Tibial nerve (tissue), 4 donors: ENCODE measurements at regions not wholly inside any gene's neighbourhood (a gene's known extent, or its start where the extent isn't known, plus 50 kb on each side); places are given as distances from the start of the nearest gene placed in this dataset.

Experiments
- DNase-seq, 2 donors: peaks; one replicate each; pipeline ENCODE4 v3.0.0-alpha.2; 2019; ENCODE audit warnings: low spot score in 2 of 2
- H3K27ac ChIP-seq, 4 donors: fragments of 200-600 bp; sonication (generic) in 3 of 4; one replicate each; pipeline ENCODE4 v1.5.1; 2017 to 2019; ENCODE audit warnings: mild to moderate bottlenecking in 1 of 4
- H3K27me3 ChIP-seq, 2 donors: fragments of 200-600 bp; sonication (generic) in 1 of 2; one replicate each; pipeline versions ENCODE4 v1.5.1 to v1.6.0; 2017 to 2019
- H3K36me3 ChIP-seq, 3 donors: fragments of 200-600 bp; sonication (generic); one replicate each; pipeline ENCODE4 v1.5.1; 2018 to 2019
- H3K4me1 ChIP-seq, 4 donors: fragments of 200-600 bp; sonication (generic) in 3 of 4; one replicate each; pipeline ENCODE4 v1.5.1; 2017 to 2019
- H3K4me3 ChIP-seq, 4 donors: fragments of 200-600 bp; sonication (generic) in 3 of 4; one replicate each; pipeline ENCODE4 v1.5.1; 2017 to 2019; ENCODE audit warnings: mild to moderate bottlenecking in 1 of 4, moderate library complexity in 1 of 4
- H3K9me3 ChIP-seq, 4 donors: fragments of 200-600 bp; sonication (generic) in 3 of 4; one replicate each; pipeline ENCODE4 v1.5.1; 2017 to 2019
- CTCF ChIP-seq, 5 experiments: fragments of 200-600 bp in 3 of 5; fragments of 450-650 bp in 2 of 5; sonication (generic) in 3 of 5; IDR thresholded peaks; one replicate each; pipeline ENCODE4 v1.5.1; 2016 to 2019; ENCODE audit warnings: antibody characterized with exemption in 5 of 5, mild to moderate bottlenecking in 3 of 5, moderate library complexity in 2 of 5
- EP300 ChIP-seq, 2 donors: sonication (generic); formaldehyde crosslinking; IDR thresholded peaks; one replicate each; pipeline ENCODE4 v1.6.1; 2017; ENCODE audit warnings: antibody characterized with exemption in 2 of 2, mild to moderate bottlenecking in 1 of 2
- POLR2A ChIP-seq, 2 donors: fragments of 450-650 bp; IDR thresholded peaks; one replicate each; pipeline ENCODE4 v1.6.1; 2017; ENCODE audit warnings: antibody characterized with exemption in 2 of 2, mild to moderate bottlenecking in 2 of 2, moderate library complexity in 2 of 2
- WGBS, 2 donors: methylation state at CpG; one replicate each; pipeline ENCODE4 v1.1.5; 2018; 5-methylcytosine and 5-hydroxymethylcytosine counted together

GRCh38 chr10:89900554-89900953 is 199.2 kb downstream of the KIF20B start:
- WGBS, 2 donors, result 90 to 96% methylated on average over 1 of the region's 1 CpG
- TF ChIP-seq CTCF (IDR thresholded peaks at IDR 0.05) (no peak), POLR2A (IDR thresholded peaks at IDR 0.05) (no peak), EP300 (IDR thresholded peaks at IDR 0.05) (no peak)
- H3K4me1 ChIP-seq, result no peaks in the 10 kb centered on the region
- peaks cover 0 to 21% (median 0%) of the 10 kb centered on the region in 4 donors for H3K9me3 ChIP-seq
- no peaks in the 10 kb centered on the region for H3K27me3 ChIP-seq
- DNase-seq, result no peak
- H3K36me3 ChIP-seq, result no peaks in the 10 kb centered on the region
- H3K27ac ChIP-seq, result no peak overlapping the region
- no peak overlapping the region for H3K4me3 ChIP-seq

GRCh38 chr10:89901895-89902294 is 200.5 kb downstream of the KIF20B start:
- WGBS, 2 donors, result 83 to 98% methylated on average over 1 of the region's 1 CpG
- TF ChIP-seq CTCF (IDR thresholded peaks at IDR 0.05) (no peak), EP300 (IDR thresholded peaks at IDR 0.05) (no peak), POLR2A (IDR thresholded peaks at IDR 0.05) (no peak)
- Histone ChIP-seq H3K4me3 (no peak overlapping the region), H3K4me1 (no peaks in the 10 kb centered on the region), H3K27me3 (no peaks in the 10 kb centered on the region), H3K9me3 (peaks cover 0 to 10% (median 0%) of the 10 kb centered on the region in 4 donors), H3K36me3 (no peaks in the 10 kb centered on the region), H3K27ac (no peak overlapping the region)
- no peak for DNase-seq

GRCh38 chr10:89904755-89905154 is 203.4 kb downstream of the KIF20B start:
- Histone ChIP-seq H3K4me1 (no peaks in the 10 kb centered on the region), H3K36me3 (no peaks in the 10 kb centered on the region), H3K9me3 (no peaks in the 10 kb centered on the region), H3K27me3 (no peaks in the 10 kb centered on the region), H3K27ac (no peak overlapping the region), H3K4me3 (no peak overlapping the region)
- WGBS, 2 donors, result 74 to 75% methylated on average over 4 of the region's 4 CpGs
- no peak for DNase-seq
- TF ChIP-seq CTCF (IDR thresholded peaks at IDR 0.05), result no peak
- no peak for TF ChIP-seq POLR2A (IDR thresholded peaks at IDR 0.05)
- no peak for TF ChIP-seq EP300 (IDR thresholded peaks at IDR 0.05)

- Histone ChIP-seq H3K27me3 (no peaks in the 10 kb centered on the region), H3K9me3 (no peaks in the 10 kb centered on the region), H3K36me3 (no peaks in the 10 kb centered on the region), H3K27ac (no peak overlapping the region), H3K4me1 (no peaks in the 10 kb centered on the region), H3K4me3 (no peak overlapping the region)
- WGBS, 2 donors, result 50 to 61% methylated on average over 3 of the region's 3 CpGs
- no peak for DNase-seq
- TF ChIP-seq CTCF (IDR thresholded peaks at IDR 0.05), result no peak
- no peak for TF ChIP-seq EP300 (IDR thresholded peaks at IDR 0.05)
- TF ChIP-seq POLR2A (IDR thresholded peaks at IDR 0.05), result no peak
These were observed 208.4 kb downstream of the KIF20B start for GRCh38 chr10:89909752-89910151.

- Histone ChIP-seq H3K9me3 (no peaks in the 10 kb centered on the region), H3K27me3 (no peaks in the 10 kb centered on the region), H3K4me1 (no peaks in the 10 kb centered on the region), H3K27ac (no peak overlapping the region), H3K36me3 (no peaks in the 10 kb centered on the region), H3K4me3 (no peak overlapping the region)
- no peak for TF ChIP-seq CTCF (IDR thresholded peaks at IDR 0.05)
- no peak for TF ChIP-seq POLR2A (IDR thresholded peaks at IDR 0.05)
- TF ChIP-seq EP300 (IDR thresholded peaks at IDR 0.05), result no peak
- DNase-seq, result no peak
- 76 to 82% methylated on average over 2 of the region's 2 CpGs for WGBS, 2 donors
These were observed 213.6 kb downstream of the KIF20B start for GRCh38 chr10:89915021-89915420.
